Mesenchymal stem cell (in vitro differentiated cells and primary cell): ENCODE measurements at regions not wholly inside any gene's neighbourhood (a gene's known extent, or its start where the extent isn't known, plus 50 kb on each side); places are given as distances from the start of the nearest gene placed in this dataset.
A peak's percentile ranks its signal among the peaks of the same experiment; 100 is the strongest.

ENCODE experiments used
- DNase-seq: peaks from one replicate; pipeline ENCODE4 v3.0.0-alpha.2; 2013
- H2AFZ ChIP-seq: one replicate; pipeline ENCODE4 v1.6.1; 2013; ENCODE audit warnings: low read depth, mild to moderate bottlenecking, control low read depth, inconsistent platforms, low read length, moderate library complexity
- H2AK5ac ChIP-seq: 2 replicates; pipeline ENCODE4 v1.6.1; 2013; ENCODE audit warnings: low read length, moderate library complexity, mild to moderate bottlenecking, inconsistent platforms; ENCODE audit not compliant: severe bottlenecking
- H2BK120ac ChIP-seq: one replicate; pipeline ENCODE4 v1.6.1; 2013; ENCODE audit warnings: low read depth, mild to moderate bottlenecking, inconsistent platforms, low read length, moderate library complexity
- H2BK12ac ChIP-seq, 2 experiments: one replicate each; pipeline ENCODE4 v1.6.1; 2013; ENCODE audit warnings: inconsistent platforms in 2 of 2, low read length in 2 of 2, mild to moderate bottlenecking in 2 of 2, moderate library complexity in 2 of 2, control low read depth in 1 of 2
- H2BK15ac ChIP-seq: one replicate; pipeline ENCODE4 v1.6.1; 2013; ENCODE audit warnings: mild to moderate bottlenecking, low read depth, inconsistent platforms; ENCODE audit not compliant: poor library complexity, severe bottlenecking
- H2BK5ac ChIP-seq: 2 replicates; pipeline ENCODE4 v1.6.1; 2013; ENCODE audit warnings: low read depth, mild to moderate bottlenecking, low read length, control low read depth, inconsistent platforms; ENCODE audit not compliant: poor library complexity, severe bottlenecking
- H3K14ac ChIP-seq, 2 experiments: one replicate each; pipeline ENCODE4 v1.6.1; 2013; ENCODE audit warnings: inconsistent platforms in 2 of 2, low read length in 2 of 2, control low read depth in 1 of 2, mild to moderate bottlenecking in 1 of 2, moderate library complexity in 1 of 2
- H3K18ac ChIP-seq, 2 experiments: one replicate each; pipeline ENCODE4 v1.6.1; 2013; ENCODE audit warnings: inconsistent platforms in 2 of 2, low read length in 2 of 2, control low read depth in 1 of 2, low read depth in 1 of 2, mild to moderate bottlenecking in 1 of 2
- H3K23ac ChIP-seq, 2 experiments: one replicate each; pipeline ENCODE4 v1.6.1; 2013; ENCODE audit warnings: inconsistent platforms in 2 of 2, low read length in 2 of 2, mild to moderate bottlenecking in 2 of 2, moderate library complexity in 2 of 2, control low read depth in 1 of 2
- H3K27ac ChIP-seq: 2 replicates; pipeline ENCODE4 v1.5.1; 2013; ENCODE audit warnings: mild to moderate bottlenecking, moderate library complexity, low read length, control low read depth, inconsistent platforms; ENCODE audit not compliant: poor library complexity, severe bottlenecking
- H3K27me3 ChIP-seq, 2 experiments: 2 replicates each; pipeline versions ENCODE4 v1.6.1 to v1.7.0; 2013; ENCODE audit warnings: low read length in 2 of 2, mild to moderate bottlenecking in 2 of 2, moderate library complexity in 2 of 2, control low read depth in 1 of 2, inconsistent platforms in 1 of 2; ENCODE audit not compliant: control insufficient read depth in 1 of 2, insufficient read depth in 1 of 2
- H3K36me3 ChIP-seq, 2 experiments: 2 replicates each; pipeline versions ENCODE4 v1.6.1 to v1.7.0; 2013; ENCODE audit warnings: low read length in 2 of 2, control low read depth in 1 of 2, inconsistent platforms in 1 of 2, low read depth in 1 of 2, mild to moderate bottlenecking in 1 of 2; ENCODE audit not compliant: insufficient read depth in 2 of 2, control insufficient read depth in 1 of 2
- H3K4ac ChIP-seq, 2 experiments: one replicate each; pipeline ENCODE4 v1.6.1; 2013; ENCODE audit warnings: inconsistent platforms in 2 of 2, low read length in 2 of 2, mild to moderate bottlenecking in 2 of 2, moderate library complexity in 2 of 2, control low read depth in 1 of 2, low read depth in 1 of 2
- H3K4me1 ChIP-seq: 2 replicates; pipeline ENCODE4 v1.6.1; 2013; ENCODE audit warnings: low read depth, low read length, control low read depth; ENCODE audit not compliant: control insufficient read depth, insufficient read depth
- H3K4me2 ChIP-seq: 2 replicates; pipeline ENCODE4 v1.6.1; 2013; ENCODE audit warnings: low read length, mild to moderate bottlenecking, inconsistent platforms; ENCODE audit not compliant: poor library complexity, severe bottlenecking
- H3K4me3 ChIP-seq, 2 experiments: 2 replicates each; pipeline versions ENCODE4 v1.5.1 to v1.7.0; 2013; ENCODE audit warnings: low read length in 2 of 2, mild to moderate bottlenecking in 2 of 2, control low read depth in 1 of 2, low read depth in 1 of 2; ENCODE audit not compliant: insufficient read depth in 1 of 2
- H3K79me1 ChIP-seq: replicated peaks from 2 replicates; pipeline ENCODE4 v1.6.1; 2013; ENCODE audit warnings: mild to moderate bottlenecking, control low read depth, low read length, inconsistent platforms; ENCODE audit not compliant: poor library complexity, severe bottlenecking
- H3K9ac ChIP-seq: 2 replicates; pipeline ENCODE4 v1.7.0; 2013; ENCODE audit warnings: mild to moderate bottlenecking, low read length, moderate library complexity
- H3K9me3 ChIP-seq: 2 replicates; pipeline ENCODE4 v1.7.0; 2013; ENCODE audit warnings: mild to moderate bottlenecking, low read length; ENCODE audit not compliant: control insufficient read depth
- H4K8ac ChIP-seq: one replicate; pipeline ENCODE4 v1.6.1; 2013; ENCODE audit warnings: inconsistent platforms, mild to moderate bottlenecking, low read length, moderate library complexity
- H4K91ac ChIP-seq: one replicate; pipeline ENCODE4 v1.6.1; 2013; ENCODE audit warnings: mild to moderate bottlenecking, low read length, inconsistent platforms
- WGBS: methylation state at CpG from one replicate; pipeline ENCODE4 v1.1.7; 2013; ENCODE audit warnings: mixed read lengths; 5-methylcytosine and 5-hydroxymethylcytosine counted together

DNA sequence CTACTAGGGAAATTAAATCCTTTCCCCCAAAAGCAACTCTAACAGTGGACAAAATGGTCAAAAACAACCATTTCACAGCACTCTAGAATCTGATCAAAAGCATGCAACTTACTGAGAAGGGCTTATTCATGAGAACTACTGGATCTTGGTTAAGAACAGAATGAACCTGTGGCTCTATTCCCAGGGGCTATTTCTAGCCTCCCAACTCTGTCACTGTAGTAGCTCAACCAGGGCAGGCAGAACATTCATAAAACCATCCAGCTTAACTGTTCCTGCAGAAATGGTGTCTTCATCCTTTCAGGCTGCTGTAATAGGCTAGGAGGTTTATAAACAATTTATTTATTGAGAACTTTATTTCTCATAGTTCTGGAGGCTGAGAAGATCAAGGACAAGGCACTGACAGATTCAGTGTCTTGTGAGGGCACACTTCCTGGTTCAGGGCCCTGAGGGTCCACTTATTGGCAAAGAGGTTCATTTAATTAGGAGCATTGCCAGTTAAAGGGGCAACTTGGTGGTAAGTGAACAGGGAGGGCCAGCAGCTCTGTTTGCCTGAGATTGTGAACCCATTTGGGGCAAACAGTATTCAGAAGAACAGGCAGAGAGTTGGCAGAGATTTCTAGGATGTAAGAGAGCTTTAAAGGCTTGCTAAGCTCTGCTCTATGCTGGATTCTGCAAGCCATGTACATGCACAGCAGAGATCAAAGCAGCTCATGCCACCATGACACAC is 238.5 kb upstream of the FBXL7 start:
- H2BK12ac ChIP-seq: no peak overlapping the region

DNA sequence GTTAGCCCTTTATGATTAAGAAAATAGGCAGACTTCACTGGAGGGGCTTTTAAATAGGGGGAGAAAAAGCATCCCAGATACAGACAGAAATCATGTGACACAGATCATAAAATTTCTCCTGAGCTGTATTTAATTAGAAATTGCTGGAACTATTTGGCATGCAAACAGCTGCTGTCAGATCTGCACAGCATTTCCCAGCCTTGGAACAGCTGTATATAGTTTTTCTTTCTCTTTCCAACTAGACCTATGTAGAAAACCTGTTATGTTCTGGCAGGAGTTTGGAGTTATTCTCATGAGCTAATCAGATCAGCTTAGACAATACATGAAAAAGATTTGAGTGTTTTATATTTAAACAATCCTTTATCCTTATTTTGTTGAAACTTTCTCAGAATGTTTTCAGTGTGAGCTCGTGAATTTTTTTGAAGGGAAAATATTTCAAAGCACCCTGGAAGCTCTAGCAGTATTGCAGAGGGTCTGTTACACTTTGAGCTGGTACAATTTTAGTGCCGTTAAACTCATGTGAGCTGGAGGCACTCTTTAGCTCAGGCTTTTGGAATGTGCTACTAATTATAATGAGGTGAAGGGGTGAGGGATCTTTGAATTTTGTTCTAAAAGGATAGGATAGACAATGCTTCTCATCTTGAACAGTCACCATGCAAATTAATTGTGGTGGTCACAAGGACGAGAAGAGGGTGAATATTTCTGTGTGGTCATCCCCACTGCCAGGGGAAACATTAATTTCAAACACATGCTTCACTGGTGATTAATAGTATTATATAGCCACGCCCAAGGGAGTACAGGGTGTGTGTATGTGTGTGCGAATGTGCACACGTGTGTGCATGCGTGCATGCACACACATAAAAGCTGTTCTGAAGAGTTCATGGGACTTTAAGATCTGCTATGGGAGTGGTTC is 239.4 kb upstream of the FBXL7 start:
- no peak overlapping the region for H4K8ac ChIP-seq
- H2BK120ac ChIP-seq: no peak overlapping the region
- H3K18ac ChIP-seq: no peak overlapping the region
- H3K36me3 ChIP-seq: no peaks in the 10 kb centered on the region
- peaks cover 0 to 8% of the 10 kb centered on the region in 2 experiments for H3K27me3 ChIP-seq
- H2BK5ac ChIP-seq: no peak overlapping the region
- no peaks in the 10 kb centered on the region for H3K79me1 ChIP-seq
- H2BK12ac ChIP-seq: no peak overlapping the region
- no peak overlapping the region for H4K91ac ChIP-seq
- H3K14ac ChIP-seq: no peak overlapping the region
- no peak overlapping the region for H3K27ac ChIP-seq
- no peak overlapping the region for H3K4ac ChIP-seq
- no peak for DNase-seq
- H3K9ac ChIP-seq: peak overlapping the region; percentile 26
- no peak overlapping the region for H2AFZ ChIP-seq
- H3K4me1 ChIP-seq: no peaks in the 10 kb centered on the region
- peak overlapping the region in 1 of 2 experiments; percentile 35 for H3K4me3 ChIP-seq
- no peak overlapping the region for H2BK15ac ChIP-seq
- WGBS: 76% methylated on average over 7 of the region's 7 CpGs
- H3K4me2 ChIP-seq: no peak overlapping the region
- H3K9me3 ChIP-seq: no peaks in the 10 kb centered on the region
- no peak overlapping the region for H3K23ac ChIP-seq
- H2AK5ac ChIP-seq: no peak overlapping the region

More for the DNA sequence above, 238.5 kb upstream of the FBXL7 start:
- Histone ChIP-seq H3K79me1 (no peaks in the 10 kb centered on the region), H3K14ac (no peak overlapping the region), H3K4me2 (no peak overlapping the region), H4K8ac (no peak overlapping the region), H3K4ac (no peak overlapping the region), H3K18ac (no peak overlapping the region), H3K4me3 (no peak overlapping the region), H4K91ac (no peak overlapping the region), H2BK15ac (no peak overlapping the region), H2BK5ac (no peak overlapping the region), H3K27me3 (peaks cover 0 to 8% of the 10 kb centered on the region in 2 experiments), H2AK5ac (no peak overlapping the region), H3K23ac (no peak overlapping the region), H3K4me1 (no peaks in the 10 kb centered on the region), H3K9ac (no peak overlapping the region), H3K36me3 (no peaks in the 10 kb centered on the region), H2AFZ (no peak overlapping the region), H3K9me3 (no peaks in the 10 kb centered on the region), H3K27ac (no peak overlapping the region), H2BK120ac (no peak overlapping the region)
- DNase-seq: no peak

DNA sequence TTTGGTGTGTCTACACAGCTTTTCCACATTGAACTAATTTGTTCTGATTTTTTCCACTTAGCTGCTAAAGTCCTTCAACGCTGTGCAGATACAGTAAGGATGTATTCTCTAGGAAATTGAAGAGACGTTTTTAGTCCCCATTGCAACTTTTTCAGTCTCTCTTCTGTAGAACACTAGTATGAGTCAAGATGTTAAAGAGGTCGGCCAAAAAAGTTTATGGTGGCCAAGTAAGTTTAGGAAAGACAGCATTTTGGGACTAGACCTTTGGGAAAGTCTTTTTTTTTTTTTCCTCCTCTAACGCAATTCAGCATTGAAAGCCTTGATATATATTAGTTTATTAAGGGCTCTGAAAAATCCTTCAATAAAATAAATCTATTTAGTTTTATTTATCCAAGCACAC is 243.5 kb upstream of the FBXL7 start:
- Histone ChIP-seq H3K4me1 (no peaks in the 10 kb centered on the region), H3K4me3 (no peak overlapping the region), H2BK5ac (no peak overlapping the region), H3K14ac (no peak overlapping the region), H3K18ac (no peak overlapping the region), H3K27me3 (peaks cover 0 to 4% of the 10 kb centered on the region in 2 experiments), H3K23ac (no peak overlapping the region), H3K79me1 (no peaks in the 10 kb centered on the region), H3K9me3 (no peaks in the 10 kb centered on the region), H3K9ac (no peak overlapping the region), H3K4me2 (no peak overlapping the region), H2BK120ac (no peak overlapping the region), H4K8ac (no peak overlapping the region), H3K4ac (no peak overlapping the region), H3K27ac (no peak overlapping the region), H4K91ac (no peak overlapping the region), H2AFZ (no peak overlapping the region), H2BK12ac (no peak overlapping the region), H2BK15ac (no peak overlapping the region), H2AK5ac (no peak overlapping the region), H3K36me3 (no peaks in the 10 kb centered on the region)
- DNase-seq: no peak
- WGBS: 63% methylated on average over 3 of the region's 4 CpGs

DNA sequence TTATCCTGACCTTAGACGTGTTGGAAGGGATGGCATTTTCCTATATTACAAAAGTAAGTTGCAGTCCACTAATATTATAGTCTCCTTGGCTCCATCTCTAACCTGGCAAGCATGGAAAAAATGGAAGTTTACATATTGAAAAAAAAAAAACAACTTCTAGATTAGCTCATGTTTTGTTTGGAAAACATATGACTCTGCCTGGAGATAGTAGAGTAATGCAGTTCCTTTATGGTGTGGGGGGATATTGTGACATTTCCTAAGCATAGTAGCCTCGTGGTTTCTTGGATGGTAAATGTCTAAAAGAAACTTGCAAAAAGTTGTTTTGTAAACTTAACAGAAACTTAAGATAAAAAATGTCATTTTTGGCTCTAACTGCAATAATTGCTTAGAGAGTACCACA is 244.4 kb upstream of the FBXL7 start:
- no peak overlapping the region for H3K4me3 ChIP-seq
- no peak overlapping the region for H4K91ac ChIP-seq
- no peak overlapping the region for H2BK12ac ChIP-seq
- no peak overlapping the region for H3K14ac ChIP-seq
- H2AK5ac ChIP-seq: no peak overlapping the region
- no peaks in the 10 kb centered on the region for H3K4me1 ChIP-seq
- no peak overlapping the region for H3K27ac ChIP-seq
- H3K4ac ChIP-seq: no peak overlapping the region
- no peak overlapping the region for H3K18ac ChIP-seq
- H3K79me1 ChIP-seq: no peaks in the 10 kb centered on the region
- no peak overlapping the region for H3K9ac ChIP-seq
- H3K36me3 ChIP-seq: no peaks in the 10 kb centered on the region
- H2BK120ac ChIP-seq: no peak overlapping the region
- no peak overlapping the region for H2BK15ac ChIP-seq
- no peaks in the 10 kb centered on the region for H3K9me3 ChIP-seq
- H2BK5ac ChIP-seq: no peak overlapping the region
- H3K23ac ChIP-seq: no peak overlapping the region
- H3K4me2 ChIP-seq: no peak overlapping the region
- H2AFZ ChIP-seq: no peak overlapping the region
- no peak for DNase-seq
- no peaks in the 10 kb centered on the region for H3K27me3 ChIP-seq
- 14% methylated on average over 1 of the region's 2 CpGs for WGBS
- H4K8ac ChIP-seq: no peak overlapping the region
